ENCODE measurements at regions not wholly inside any gene's neighbourhood (a gene's known extent, or its start where the extent isn't known, plus 50 kb on each side); places are given as distances from the start of the nearest gene placed in this dataset.

DNA sequence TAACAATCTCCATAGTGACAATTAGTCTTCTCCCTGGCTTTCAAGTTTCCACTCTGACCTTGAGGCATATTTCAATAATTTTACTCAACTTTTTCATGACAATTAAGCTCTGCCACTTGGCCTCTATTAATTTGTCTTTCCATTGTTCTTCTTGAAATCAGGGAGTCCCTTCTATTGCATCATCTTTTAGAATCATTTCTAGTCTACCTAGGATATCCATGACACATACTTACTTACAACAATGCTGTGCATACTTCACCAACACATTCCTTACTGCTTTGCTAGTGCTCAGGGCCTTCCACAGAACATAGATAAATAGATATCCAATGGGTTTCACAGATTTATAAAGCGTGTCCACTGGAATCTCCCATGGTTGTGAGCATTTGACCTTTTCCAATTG is 331.5 kb upstream of the LRP1B start:
- no peaks in the 10 kb centered on the region for H3K79me2 ChIP-seq (ENCODE audit: insufficient read depth, low read length)
- no peak overlapping the region for H2AFZ ChIP-seq (ENCODE audit: insufficient read depth, low read depth, low read length, poor library complexity, severe bottlenecking)
- H3K36me3 ChIP-seq (replicated peaks in 1 of 2; ENCODE audit: control insufficient read depth in 1 of 2, insufficient read depth in 2 of 2, low read length in 2 of 2): no peaks in the 10 kb centered on the region
- no peak overlapping the region for H3K9ac ChIP-seq (ENCODE audit: insufficient read depth, low read length, poor library complexity, severe bottlenecking)
- no peak overlapping the region for H3K27ac ChIP-seq (ENCODE audit: low read depth in 1 of 2, low read length in 2 of 2)
- H4K20me1 ChIP-seq (ENCODE audit: insufficient read depth, low read length): no peaks in the 10 kb centered on the region
- no peaks in the 10 kb centered on the region for H3K9me3 ChIP-seq (replicated peaks in 1 of 2; ENCODE audit: control insufficient read depth in 1 of 2, insufficient read depth in 1 of 2, low read length in 2 of 2)
- no peaks in the 10 kb centered on the region for H3K4me1 Mint-ChIP-seq
- no peaks in the 10 kb centered on the region for H3K36me3 Mint-ChIP-seq
- H3K4me1 ChIP-seq (ENCODE audit: control insufficient read depth in 1 of 2, insufficient read depth in 2 of 2, low read length in 2 of 2): no peaks in the 10 kb centered on the region
- no peaks in the 10 kb centered on the region for H3K27me3 ChIP-seq (ENCODE audit: control insufficient read depth in 2 of 2, insufficient read depth in 2 of 2, low read length in 2 of 2)
- no peak overlapping the region for H3K27ac Mint-ChIP-seq
- H3K27me3 Mint-ChIP-seq (ENCODE audit: low read depth in 3 of 3): no peaks in the 10 kb centered on the region
- no peak overlapping the region for H3K4me3 Mint-ChIP-seq
- no peak overlapping the region for H3K4me3 ChIP-seq (replicated peaks in 1 of 3; ENCODE audit: low read depth in 2 of 3, low read length in 3 of 3)
- no CpG with 5 or more reads among the region's 1 CpG for WGBS (ENCODE audit: insufficient coverage)
- no peak for DNase-seq
- TF ChIP-seq, protein P1, sequence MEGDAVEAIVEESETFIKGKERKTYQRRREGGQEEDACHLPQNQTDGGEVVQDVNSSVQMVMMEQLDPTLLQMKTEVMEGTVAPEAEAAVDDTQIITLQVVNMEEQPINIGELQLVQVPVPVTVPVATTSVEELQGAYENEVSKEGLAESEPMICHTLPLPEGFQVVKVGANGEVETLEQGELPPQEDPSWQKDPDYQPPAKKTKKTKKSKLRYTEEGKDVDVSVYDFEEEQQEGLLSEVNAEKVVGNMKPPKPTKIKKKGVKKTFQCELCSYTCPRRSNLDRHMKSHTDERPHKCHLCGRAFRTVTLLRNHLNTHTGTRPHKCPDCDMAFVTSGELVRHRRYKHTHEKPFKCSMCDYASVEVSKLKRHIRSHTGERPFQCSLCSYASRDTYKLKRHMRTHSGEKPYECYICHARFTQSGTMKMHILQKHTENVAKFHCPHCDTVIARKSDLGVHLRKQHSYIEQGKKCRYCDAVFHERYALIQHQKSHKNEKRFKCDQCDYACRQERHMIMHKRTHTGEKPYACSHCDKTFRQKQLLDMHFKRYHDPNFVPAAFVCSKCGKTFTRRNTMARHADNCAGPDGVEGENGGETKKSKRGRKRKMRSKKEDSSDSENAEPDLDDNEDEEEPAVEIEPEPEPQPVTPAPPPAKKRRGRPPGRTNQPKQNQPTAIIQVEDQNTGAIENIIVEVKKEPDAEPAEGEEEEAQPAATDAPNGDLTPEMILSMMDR (IDR thresholded peaks at IDR 0.05): no peak
- intact Hi-C loops (cut with micrococcal nuclease): no loop called here
- no peak overlapping the region for H3K4me2 ChIP-seq (replicated peaks; ENCODE audit: extremely low read depth, low read length, poor library complexity, severe bottlenecking)
- no peaks in the 10 kb centered on the region for H3K9me3 Mint-ChIP-seq

DNA sequence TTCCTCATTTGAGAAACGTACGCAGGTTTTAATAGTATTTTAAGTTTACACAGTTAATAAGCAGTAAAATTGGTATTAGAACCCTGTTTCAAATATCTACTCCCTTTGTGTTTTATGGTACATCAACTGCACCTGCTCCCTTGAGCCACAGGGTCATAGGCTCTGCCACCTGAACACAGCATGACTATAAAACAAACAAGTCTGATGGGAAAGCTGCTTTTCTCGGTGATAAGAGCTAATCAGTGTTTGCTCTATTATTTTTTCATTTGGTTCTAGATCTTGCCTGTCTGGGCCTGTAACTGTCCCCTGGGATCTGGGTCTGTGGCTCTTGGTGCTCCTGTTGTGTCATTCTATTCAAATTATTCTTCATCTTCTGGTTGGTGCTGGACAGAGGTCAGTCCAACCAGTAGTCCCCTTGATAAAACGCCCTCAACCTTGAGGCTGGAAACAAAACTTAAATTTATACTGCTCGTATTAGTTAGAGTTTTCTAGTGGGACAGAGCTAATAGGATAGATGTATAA is 314.8 kb upstream of the LRP1B start:
- TF ChIP-seq, protein P1 (IDR thresholded peaks at IDR 0.05): no peak
- Mint-ChIP-seq H3K4me1 (no peaks in the 10 kb centered on the region), H3K27ac (no peak overlapping the region), H3K27me3 (ENCODE audit: low read depth in 3 of 3) (no peaks in the 10 kb centered on the region), H3K36me3 (no peaks in the 10 kb centered on the region), H3K4me3 (no peak overlapping the region), H3K9me3 (peaks cover 0 to 3% (median 0%) of the 10 kb centered on the region in 7 donors)
- Histone ChIP-seq H3K79me2 (ENCODE audit: insufficient read depth, low read length) (no peaks in the 10 kb centered on the region), H3K9me3 (replicated peaks in 1 of 2; ENCODE audit: control insufficient read depth in 1 of 2, insufficient read depth in 1 of 2, low read length in 2 of 2) (no peaks in the 10 kb centered on the region), H3K4me2 (replicated peaks; ENCODE audit: extremely low read depth, low read length, poor library complexity, severe bottlenecking) (no peak overlapping the region), H2AFZ (ENCODE audit: insufficient read depth, low read depth, low read length, poor library complexity, severe bottlenecking) (no peak overlapping the region), H3K4me3 (replicated peaks in 1 of 3; ENCODE audit: low read depth in 2 of 3, low read length in 3 of 3) (no peak overlapping the region), H3K27ac (ENCODE audit: low read depth in 1 of 2, low read length in 2 of 2) (no peak overlapping the region), H3K36me3 (replicated peaks in 1 of 2; ENCODE audit: control insufficient read depth in 1 of 2, insufficient read depth in 2 of 2, low read length in 2 of 2) (no peaks in the 10 kb centered on the region), H3K9ac (ENCODE audit: insufficient read depth, low read length, poor library complexity, severe bottlenecking) (no peak overlapping the region), H3K4me1 (ENCODE audit: control insufficient read depth in 1 of 2, insufficient read depth in 2 of 2, low read length in 2 of 2) (no peaks in the 10 kb centered on the region), H4K20me1 (ENCODE audit: insufficient read depth, low read length) (no peaks in the 10 kb centered on the region), H3K27me3 (ENCODE audit: control insufficient read depth in 2 of 2, insufficient read depth in 2 of 2, low read length in 2 of 2) (no peaks in the 10 kb centered on the region)
- intact Hi-C loops (cut with micrococcal nuclease): no loop called here
- DNase-seq: no peak
- WGBS (ENCODE audit: insufficient coverage): no CpG with 5 or more reads among the region's 5 CpGs
